DOHH2 (cell line): ENCODE measurements at regions not wholly inside any gene's neighbourhood (a gene's known extent, or its start where the extent isn't known, plus 50 kb on each side); places are given as distances from the start of the nearest gene placed in this dataset.

Experiments
- H3F3A ChIP-seq: fragments of 200-600 bp; sonication (generic), shearing (Covaris generic); 2 replicates; pipeline ENCODE4 v1.6.0; 2016; ENCODE audit warnings: antibody characterized with exemption, mild to moderate bottlenecking; ENCODE audit not compliant: control insufficient read depth, insufficient read depth
- H3K27ac ChIP-seq: fragments of 200-600 bp; sonication (generic); 2 replicates; pipeline ENCODE4 v1.5.1; 2014; ENCODE audit warnings: low read depth, mild to moderate bottlenecking, low read length, moderate library complexity
- H3K27me3 ChIP-seq: fragments of 200-600 bp; sonication (generic); 2 replicates; pipeline ENCODE4 v1.6.1; 2014; ENCODE audit warnings: mild to moderate bottlenecking, low read length, mixed read lengths; ENCODE audit not compliant: control insufficient read depth
- H3K36me3 ChIP-seq: fragments of 200-600 bp; sonication (generic); 2 replicates; pipeline ENCODE4 v1.6.1; 2014; ENCODE audit warnings: mild to moderate bottlenecking, low read length, moderate library complexity, mixed read lengths; ENCODE audit not compliant: control insufficient read depth
- H3K4me1 ChIP-seq: fragments of 200-600 bp; sonication (generic); 2 replicates; pipeline ENCODE4 v1.6.1; 2014; ENCODE audit warnings: mild to moderate bottlenecking, low read length, mixed read lengths; ENCODE audit not compliant: control insufficient read depth
- H3K4me2 ChIP-seq: fragments of 200-600 bp; sonication (generic); 2 replicates; pipeline ENCODE4 v1.6.0; 2014; ENCODE audit warnings: mild to moderate bottlenecking, low read length, moderate library complexity
- H3K4me3 ChIP-seq: fragments of 200-600 bp; sonication (generic); 2 replicates; pipeline ENCODE4 v1.5.1; 2014; ENCODE audit warnings: mild to moderate bottlenecking, low read length, mixed read lengths
- H3K79me2 ChIP-seq: fragments of 200-600 bp; sonication (generic); 2 replicates; pipeline ENCODE4 v1.6.1; 2014; ENCODE audit warnings: mild to moderate bottlenecking, low read length, mixed read lengths; ENCODE audit not compliant: control insufficient read depth
- H3K9me2 ChIP-seq: fragments of 200-600 bp; sonication (generic); replicated peaks from 2 replicates; pipeline ENCODE4 v1.6.1; 2014; ENCODE audit warnings: mild to moderate bottlenecking, low read length, mixed read lengths; ENCODE audit not compliant: control insufficient read depth
- H3K9me3 ChIP-seq: fragments of 200-600 bp; sonication (generic); 2 replicates; pipeline ENCODE4 v1.6.1; 2014; ENCODE audit warnings: antibody characterized with exemption, low read length, mixed read lengths; ENCODE audit not compliant: control insufficient read depth, insufficient read depth
- H4K20me1 ChIP-seq: fragments of 200-600 bp; sonication (generic); 2 replicates; pipeline ENCODE4 v1.6.0; 2014; ENCODE audit warnings: low read depth, mild to moderate bottlenecking, antibody characterized with exemption, low read length, moderate library complexity; ENCODE audit not compliant: control insufficient read depth, insufficient read depth
- CTCF ChIP-seq: fragments of 200-600 bp; sonication (generic); IDR thresholded peaks from one replicate; pipeline ENCODE4 v1.5.1; 2014; ENCODE audit warnings: antibody characterized with exemption, mild to moderate bottlenecking, low read depth, low read length; ENCODE audit not compliant: poor library complexity, severe bottlenecking
- EZH2phosphoT487 ChIP-seq: fragments of 200-600 bp; sonication (generic); IDR thresholded peaks from 2 replicates; pipeline ENCODE4 v1.6.1; 2017; ENCODE audit warnings: borderline replicate concordance, mild to moderate bottlenecking, antibody characterized with exemption, low read length, moderate library complexity, mixed read lengths

GRCh38 chr9:118330191-118330986, 626.2 kb downstream of the TLR4 start:
- no peak overlapping the region for H3K27ac ChIP-seq
- no peaks in the 10 kb centered on the region for H3K9me2 ChIP-seq
- H3K4me3 ChIP-seq, result no peak overlapping the region
- H3K4me1 ChIP-seq, result no peaks in the 10 kb centered on the region
- H4K20me1 ChIP-seq, result no peaks in the 10 kb centered on the region
- no peaks in the 10 kb centered on the region for H3K9me3 ChIP-seq
- H3K27me3 ChIP-seq, result no peaks in the 10 kb centered on the region
- no peaks in the 10 kb centered on the region for H3K36me3 ChIP-seq
- no peaks in the 10 kb centered on the region for H3F3A ChIP-seq
- no peaks in the 10 kb centered on the region for H3K79me2 ChIP-seq
- H3K4me2 ChIP-seq, result no peak overlapping the region
- no peak for TF ChIP-seq CTCF
- TF ChIP-seq EZH2phosphoT487, result no peak

DNA sequence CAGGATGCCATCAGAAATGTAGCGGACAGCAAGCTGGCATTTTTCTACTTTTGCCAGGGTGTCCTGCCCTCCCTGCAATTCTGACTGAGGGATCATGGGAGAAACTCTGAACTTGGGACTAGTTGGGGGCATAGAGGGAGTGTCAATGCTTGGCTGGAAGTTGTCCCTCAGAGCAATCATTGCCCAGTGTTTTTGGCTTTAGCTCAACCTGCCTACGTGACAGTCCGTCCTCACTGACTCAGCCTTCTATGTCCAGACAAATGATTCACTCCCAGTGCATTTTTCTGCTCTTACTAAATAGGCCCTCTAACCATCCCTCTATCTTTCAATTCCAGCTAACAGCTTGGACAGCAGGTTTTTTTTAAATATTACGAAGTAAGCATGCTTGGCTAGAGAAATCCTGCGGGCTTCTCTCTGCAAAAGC, 627.4 kb downstream of the TLR4 start:
- no peak overlapping the region for H3K4me2 ChIP-seq
- no peaks in the 10 kb centered on the region for H4K20me1 ChIP-seq
- no peaks in the 10 kb centered on the region for H3K9me3 ChIP-seq
- H3K4me3 ChIP-seq, result no peak overlapping the region
- H3F3A ChIP-seq, result no peaks in the 10 kb centered on the region
- no peaks in the 10 kb centered on the region for H3K9me2 ChIP-seq
- no peaks in the 10 kb centered on the region for H3K36me3 ChIP-seq
- H3K79me2 ChIP-seq, result no peaks in the 10 kb centered on the region
- no peaks in the 10 kb centered on the region for H3K27me3 ChIP-seq
- TF ChIP-seq CTCF (no peak), EZH2phosphoT487 (no peak)
- H3K27ac ChIP-seq, result no peak overlapping the region
- H3K4me1 ChIP-seq, result no peaks in the 10 kb centered on the region

GRCh38 chr9:118336250-118336942, 632.2 kb downstream of the TLR4 start:
- H3K4me1 ChIP-seq, result no peaks in the 10 kb centered on the region
- H3K27ac ChIP-seq, result no peak overlapping the region
- no peaks in the 10 kb centered on the region for H3F3A ChIP-seq
- no peaks in the 10 kb centered on the region for H3K36me3 ChIP-seq
- TF ChIP-seq CTCF, result no peak
- no peak for TF ChIP-seq EZH2phosphoT487
- H3K9me3 ChIP-seq, result no peaks in the 10 kb centered on the region
- H3K4me2 ChIP-seq, result no peak overlapping the region
- no peak overlapping the region for H3K4me3 ChIP-seq
- no peaks in the 10 kb centered on the region for H3K79me2 ChIP-seq
- no peaks in the 10 kb centered on the region for H4K20me1 ChIP-seq
- H3K9me2 ChIP-seq, result no peaks in the 10 kb centered on the region
- H3K27me3 ChIP-seq, result no peaks in the 10 kb centered on the region
